AG04450 (cell line): ENCODE measurements at regions not wholly inside any gene's neighbourhood (a gene's known extent, or its start where the extent isn't known, plus 50 kb on each side); places are given as distances from the start of the nearest gene placed in this dataset.

Experiments used
- CTCF ChIA-PET: fragments of 300-600, 350-600 bp; formaldehyde crosslinking; extraction: SDS; loops from one replicate; lab custom pipeline; 2022; ENCODE audit warnings: antibody characterized with exemption, inconsistent platforms; lab: Charles Lee
- POLR2A ChIA-PET: fragments of 350-600 bp; formaldehyde crosslinking; extraction: SDS; loops from one replicate; lab custom pipeline; 2021; ENCODE audit warnings: antibody characterized with exemption, inconsistent platforms; lab: Yijun Ruan, JAX
- DNase-seq: peaks from one replicate; pipeline ENCODE4 v3.0.0-alpha.2; 2011; ENCODE audit warnings: low read depth, low spot score
- H3K27ac ChIP-seq: one replicate; pipeline ENCODE4 v1.5.1; 2012; ENCODE audit warnings: low read depth, low read length, control low read depth
- H3K27me3 ChIP-seq: one replicate; pipeline ENCODE4 v1.6.0; 2012; ENCODE audit warnings: low read length; ENCODE audit not compliant: control insufficient read depth, insufficient read depth
- H3K4me3 ChIP-seq: 2 replicates; pipeline ENCODE4 v1.5.1; 2011; ENCODE audit warnings: mild to moderate bottlenecking, low read depth, low read length, control low read depth
- H3K9me3 ChIP-seq: 2 replicates; pipeline ENCODE4 v1.5.1; 2012; ENCODE audit warnings: low read length; ENCODE audit not compliant: control insufficient read depth, insufficient read depth
- TF ChIP-seq, protein P1 (sequence below): IDR thresholded peaks from 2 replicates; pipeline ENCODE4 v1.5.1; 2011; ENCODE audit warnings: low read depth, low read length, control low read depth, inconsistent platforms

DNA sequence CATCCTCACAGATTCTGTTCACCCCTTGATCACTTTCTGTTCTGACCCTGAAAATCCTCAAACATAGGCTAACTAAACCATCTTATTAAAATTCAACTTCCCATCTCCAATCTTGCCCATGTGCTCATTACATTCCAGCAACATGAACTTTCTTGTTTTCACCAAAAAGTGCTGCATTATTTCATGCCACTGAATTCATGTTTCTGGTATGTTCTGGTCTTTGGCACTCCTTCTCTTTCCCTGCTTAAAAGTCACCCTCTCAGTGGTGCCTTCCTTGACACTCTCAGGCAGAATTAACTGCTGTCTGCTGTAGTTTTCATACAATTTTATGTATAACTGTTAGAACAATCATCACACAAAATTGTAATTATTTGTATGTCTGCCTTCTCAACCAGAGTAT is 247.7 kb upstream of the RBMS1 start:
- ChIA-PET POLR2A (no interaction called here), CTCF (no interaction called here)
- DNase-seq: no peak
- TF ChIP-seq, protein P1, sequence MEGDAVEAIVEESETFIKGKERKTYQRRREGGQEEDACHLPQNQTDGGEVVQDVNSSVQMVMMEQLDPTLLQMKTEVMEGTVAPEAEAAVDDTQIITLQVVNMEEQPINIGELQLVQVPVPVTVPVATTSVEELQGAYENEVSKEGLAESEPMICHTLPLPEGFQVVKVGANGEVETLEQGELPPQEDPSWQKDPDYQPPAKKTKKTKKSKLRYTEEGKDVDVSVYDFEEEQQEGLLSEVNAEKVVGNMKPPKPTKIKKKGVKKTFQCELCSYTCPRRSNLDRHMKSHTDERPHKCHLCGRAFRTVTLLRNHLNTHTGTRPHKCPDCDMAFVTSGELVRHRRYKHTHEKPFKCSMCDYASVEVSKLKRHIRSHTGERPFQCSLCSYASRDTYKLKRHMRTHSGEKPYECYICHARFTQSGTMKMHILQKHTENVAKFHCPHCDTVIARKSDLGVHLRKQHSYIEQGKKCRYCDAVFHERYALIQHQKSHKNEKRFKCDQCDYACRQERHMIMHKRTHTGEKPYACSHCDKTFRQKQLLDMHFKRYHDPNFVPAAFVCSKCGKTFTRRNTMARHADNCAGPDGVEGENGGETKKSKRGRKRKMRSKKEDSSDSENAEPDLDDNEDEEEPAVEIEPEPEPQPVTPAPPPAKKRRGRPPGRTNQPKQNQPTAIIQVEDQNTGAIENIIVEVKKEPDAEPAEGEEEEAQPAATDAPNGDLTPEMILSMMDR: no peak
- Histone ChIP-seq H3K4me3 (no peak overlapping the region), H3K9me3 (no peaks in the 10 kb centered on the region), H3K27me3 (no peaks in the 10 kb centered on the region), H3K27ac (no peak overlapping the region)

DNA sequence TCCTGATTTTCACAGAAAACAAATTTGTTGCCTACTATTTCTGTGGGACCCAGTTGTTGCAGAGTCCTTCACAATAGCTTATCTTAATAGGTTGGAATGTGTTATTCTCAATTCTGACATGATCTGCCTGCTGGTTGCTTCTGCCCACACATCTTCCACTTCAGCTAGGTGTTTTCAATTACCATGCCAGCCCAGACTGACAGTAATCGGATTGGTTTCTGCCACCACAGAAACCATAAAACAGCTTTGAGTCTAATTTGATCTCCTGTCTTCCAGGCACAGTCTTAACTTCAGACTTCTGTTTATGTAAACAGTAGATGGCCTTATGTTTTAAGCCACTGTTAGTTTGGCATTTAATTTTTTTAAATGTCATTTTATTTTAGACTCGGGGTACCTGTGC is 248.2 kb upstream of the RBMS1 start:
- Histone ChIP-seq H3K27ac (no peak overlapping the region), H3K4me3 (no peak overlapping the region), H3K27me3 (no peaks in the 10 kb centered on the region), H3K9me3 (no peaks in the 10 kb centered on the region)
- POLR2A ChIA-PET: no interaction called here
- no peak for DNase-seq
- TF ChIP-seq, protein P1: no peak
- CTCF ChIA-PET: no interaction called here

DNA sequence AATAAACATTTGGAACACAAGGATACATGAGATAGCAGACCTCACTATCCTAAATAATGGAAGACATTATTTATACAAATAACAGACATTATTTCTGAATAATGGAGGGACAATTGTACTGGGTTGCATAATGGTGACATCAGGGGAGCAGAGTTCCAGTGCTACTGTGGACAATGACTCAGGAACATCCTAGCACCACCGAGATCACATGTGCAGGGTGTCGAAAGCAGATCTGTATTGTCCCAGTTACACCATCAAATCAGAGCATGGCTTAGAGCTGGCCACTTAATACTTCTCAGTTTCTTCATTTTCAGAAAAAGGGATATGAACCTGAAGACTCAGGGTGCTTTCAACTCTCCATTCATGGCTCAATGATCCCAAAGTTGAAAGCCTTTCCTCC is 249.1 kb upstream of the RBMS1 start:
- H3K4me3 ChIP-seq: no peak overlapping the region
- no peak for DNase-seq
- H3K27ac ChIP-seq: no peak overlapping the region
- H3K27me3 ChIP-seq: no peaks in the 10 kb centered on the region
- H3K9me3 ChIP-seq: no peaks in the 10 kb centered on the region
- CTCF ChIA-PET: interaction anchor here (1.2 kb wide), 1 partner anchor 10 kb away, joined by 3 read pairs; no protein-coding TSS in a partner anchor
- POLR2A ChIA-PET: no interaction called here
- TF ChIP-seq, protein P1: no peak

DNA sequence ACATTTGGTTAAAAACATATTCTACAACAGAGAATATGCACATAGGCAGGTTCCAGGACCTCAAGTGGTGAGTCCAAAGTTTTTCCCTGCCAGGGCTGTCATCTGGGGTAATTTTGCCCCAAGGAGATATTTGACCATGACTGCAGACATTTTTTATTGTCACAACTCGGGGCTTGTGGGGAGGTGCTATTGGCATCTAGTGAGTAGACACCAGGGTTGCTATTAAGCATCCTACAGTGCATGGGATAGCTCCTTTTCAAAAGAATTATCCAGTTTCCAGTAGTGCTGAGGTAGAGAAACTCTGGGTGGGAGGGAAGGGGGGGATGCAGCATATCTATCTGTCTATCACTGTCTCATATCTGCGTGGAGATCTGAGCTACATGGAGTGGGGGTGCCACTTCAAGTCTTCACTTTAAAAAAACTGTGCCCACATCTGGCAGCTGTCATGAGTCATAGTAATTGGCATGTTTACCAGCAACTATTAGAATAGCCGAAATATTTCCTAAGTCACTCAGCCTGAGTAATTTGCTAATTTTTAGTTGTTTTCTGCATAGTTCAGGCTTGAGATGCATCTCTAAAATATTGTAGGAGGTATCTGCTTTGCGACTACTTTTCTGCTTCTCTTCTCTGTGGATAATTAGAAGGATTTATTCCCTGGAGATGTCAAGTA is 254.0 kb upstream of the RBMS1 start:
- Histone ChIP-seq H3K27me3 (no peaks in the 10 kb centered on the region), H3K27ac (no peak overlapping the region), H3K4me3 (no peak overlapping the region), H3K9me3 (no peaks in the 10 kb centered on the region)
- POLR2A ChIA-PET: no interaction called here
- TF ChIP-seq, protein P1: no peak
- peak; percentile 27 for DNase-seq
- CTCF ChIA-PET: interaction anchor here (0.7 kb wide), 1 partner anchor 11 kb away, joined by 3 read pairs; no protein-coding TSS in a partner anchor

DNA sequence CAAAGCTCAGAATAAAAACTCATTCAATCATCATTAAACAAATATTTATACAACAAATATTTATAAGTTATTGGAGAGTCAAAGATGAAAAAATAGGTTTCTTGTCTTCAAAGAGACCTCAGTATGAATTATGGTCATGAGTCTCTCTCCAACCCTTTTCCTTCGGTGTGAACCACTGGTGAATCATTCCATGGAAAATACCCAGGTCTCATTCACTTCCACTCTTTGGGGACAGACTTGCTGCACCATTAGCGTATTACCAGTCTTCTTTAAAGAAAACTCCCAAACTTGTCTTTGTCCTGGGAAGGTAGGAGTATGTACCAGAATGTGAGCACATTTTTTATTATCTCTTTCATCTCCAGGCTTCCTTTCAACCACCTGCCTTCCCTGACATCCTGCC is 257.4 kb upstream of the RBMS1 start:
- ChIA-PET CTCF (no interaction called here), POLR2A (no interaction called here)
- DNase-seq: no peak

More for the DNA sequence above, 257.4 kb upstream of the RBMS1 start:
- TF ChIP-seq, protein P1: no peak
- no peak overlapping the region for H3K4me3 ChIP-seq
- H3K9me3 ChIP-seq: peaks cover 6% of the 10 kb centered on the region
- H3K27ac ChIP-seq: no peak overlapping the region
- H3K27me3 ChIP-seq: no peaks in the 10 kb centered on the region
